NT2/D1 (cell line): ENCODE measurements at regions not wholly inside any gene's neighbourhood (a gene's known extent, or its start where the extent isn't known, plus 50 kb on each side); places are given as distances from the start of the nearest gene placed in this dataset.

ENCODE experiments used
- DNase-seq: peaks from one replicate; pipeline ENCODE4 v3.0.0-alpha.2; 2011; ENCODE audit warnings: low read depth, low spot score
- H3K27me3 ChIP-seq: 2 replicates; pipeline ENCODE4 v1.6.0; 2011; ENCODE audit warnings: mild to moderate bottlenecking; ENCODE audit not compliant: insufficient read length, insufficient read depth
- H3K36me3 ChIP-seq: 2 replicates; pipeline ENCODE4 v1.6.1; 2011; ENCODE audit warnings: mild to moderate bottlenecking, low read length, mixed read lengths; ENCODE audit not compliant: insufficient read depth, insufficient read length
- H3K4me1 ChIP-seq: 2 replicates; pipeline ENCODE4 v1.5.1; 2011; ENCODE audit not compliant: insufficient read depth, insufficient read length
- H3K4me3 ChIP-seq: 2 replicates; pipeline ENCODE4 v1.5.1; 2011; ENCODE audit warnings: low read depth; ENCODE audit not compliant: insufficient read length
- H3K9ac ChIP-seq: 2 replicates; pipeline ENCODE4 v1.6.0; 2011; ENCODE audit warnings: low read depth; ENCODE audit not compliant: insufficient read length
- H3K9me3 ChIP-seq: 2 replicates; pipeline ENCODE4 v1.5.1; 2011; ENCODE audit warnings: mild to moderate bottlenecking, low read length; ENCODE audit not compliant: insufficient read depth
- SUZ12 ChIP-seq: IDR thresholded peaks from 2 replicates; pipeline ENCODE4 v1.6.1; 2011; ENCODE audit not compliant: insufficient read length, insufficient read depth; ENCODE audit errors: extremely low read depth
- YY1 ChIP-seq: IDR thresholded peaks from 2 replicates; pipeline ENCODE4 v1.6.1; 2011; ENCODE audit not compliant: insufficient read length, insufficient read depth
- ZNF274 ChIP-seq: IDR thresholded peaks from 2 replicates; pipeline ENCODE4 v1.6.1; 2011; ENCODE audit warnings: mild to moderate bottlenecking, low read depth, low read length

- Histone ChIP-seq H3K4me3 (no peak overlapping the region), H3K9me3 (no peaks in the 10 kb centered on the region), H3K36me3 (no peaks in the 10 kb centered on the region), H3K4me1 (no peaks in the 10 kb centered on the region), H3K27me3 (no peaks in the 10 kb centered on the region), H3K9ac (no peak overlapping the region)
- TF ChIP-seq YY1 (no peak), SUZ12 (no peak), ZNF274 (no peak)
- DNase-seq: peak; percentile 54
Measured at GRCh38 chr14:56899829-56900228, 89.5 kb upstream of the OTX2 start.

- no peak overlapping the region for H3K9ac ChIP-seq
- no peak for DNase-seq
- no peaks in the 10 kb centered on the region for H3K9me3 ChIP-seq
- no peaks in the 10 kb centered on the region for H3K36me3 ChIP-seq
- no peaks in the 10 kb centered on the region for H3K27me3 ChIP-seq
- H3K4me1 ChIP-seq: no peaks in the 10 kb centered on the region
- H3K4me3 ChIP-seq: no peak overlapping the region
- TF ChIP-seq SUZ12 (no peak), ZNF274 (no peak), YY1 (no peak)
Measured at GRCh38 chr14:56896922-56897321, 86.6 kb upstream of the OTX2 start.

GRCh38 chr14:56896231-56896630 is 86.0 kb upstream of the OTX2 start:
- DNase-seq: no peak
- H3K4me1 ChIP-seq: no peaks in the 10 kb centered on the region
- no peak overlapping the region for H3K4me3 ChIP-seq
- H3K9ac ChIP-seq: no peak overlapping the region
- H3K9me3 ChIP-seq: no peaks in the 10 kb centered on the region
- no peaks in the 10 kb centered on the region for H3K27me3 ChIP-seq
- no peaks in the 10 kb centered on the region for H3K36me3 ChIP-seq
- TF ChIP-seq ZNF274 (no peak), SUZ12 (no peak), YY1 (no peak)

GRCh38 chr14:56895154-56895553 is 84.9 kb upstream of the OTX2 start:
- Histone ChIP-seq H3K9ac (peak overlapping the region; percentile 62), H3K4me1 (no peaks in the 10 kb centered on the region), H3K4me3 (no peak overlapping the region), H3K36me3 (no peaks in the 10 kb centered on the region), H3K27me3 (no peaks in the 10 kb centered on the region), H3K9me3 (no peaks in the 10 kb centered on the region)
- no peak for DNase-seq
- TF ChIP-seq SUZ12: no peak
- no peak for TF ChIP-seq ZNF274
- no peak for TF ChIP-seq YY1

- peak; percentile 74 for DNase-seq
- H3K27me3 ChIP-seq: no peaks in the 10 kb centered on the region
- no peak overlapping the region for H3K9ac ChIP-seq
- no peaks in the 10 kb centered on the region for H3K36me3 ChIP-seq
- no peak overlapping the region for H3K4me3 ChIP-seq
- no peaks in the 10 kb centered on the region for H3K9me3 ChIP-seq
- H3K4me1 ChIP-seq: no peaks in the 10 kb centered on the region
- no peak for TF ChIP-seq YY1
Measured at GRCh38 chr14:56894591-56894991, 84.3 kb upstream of the OTX2 start.

GRCh38 chr14:56892959-56893358 is 82.7 kb upstream of the OTX2 start:
- no peaks in the 10 kb centered on the region for H3K36me3 ChIP-seq
- no peak overlapping the region for H3K4me3 ChIP-seq
- no peaks in the 10 kb centered on the region for H3K4me1 ChIP-seq
- no peak overlapping the region for H3K9ac ChIP-seq
- no peaks in the 10 kb centered on the region for H3K27me3 ChIP-seq
- no peaks in the 10 kb centered on the region for H3K9me3 ChIP-seq
- no peak for TF ChIP-seq YY1
- TF ChIP-seq ZNF274: no peak
- no peak for TF ChIP-seq SUZ12
- no peak for DNase-seq

- H3K4me1 ChIP-seq: no peaks in the 10 kb centered on the region
- H3K9me3 ChIP-seq: no peaks in the 10 kb centered on the region
- no peak for DNase-seq
- no peaks in the 10 kb centered on the region for H3K36me3 ChIP-seq
- no peak overlapping the region for H3K9ac ChIP-seq
- TF ChIP-seq SUZ12 (no peak), ZNF274 (no peak), YY1 (no peak)
- no peak overlapping the region for H3K4me3 ChIP-seq
- no peaks in the 10 kb centered on the region for H3K27me3 ChIP-seq
Measured at GRCh38 chr14:56891226-56891625, 80.9 kb upstream of the OTX2 start.

- H3K4me1 ChIP-seq: no peaks in the 10 kb centered on the region
Measured at GRCh38 chr14:56889705-56890104, 79.4 kb upstream of the OTX2 start.

More at GRCh38 chr14:56889705-56890104, 79.4 kb upstream of the OTX2 start:
- no peaks in the 10 kb centered on the region for H3K36me3 ChIP-seq
- no peak overlapping the region for H3K9ac ChIP-seq
- no peak for DNase-seq
- H3K9me3 ChIP-seq: no peaks in the 10 kb centered on the region
- no peak overlapping the region for H3K4me3 ChIP-seq
- TF ChIP-seq YY1: no peak
- no peak for TF ChIP-seq SUZ12
- TF ChIP-seq ZNF274: no peak
- H3K27me3 ChIP-seq: no peaks in the 10 kb centered on the region
